Muscle of arm (tissue), 1 donor: ENCODE measurements at regions not wholly inside any gene's neighbourhood (a gene's known extent, or its start where the extent isn't known, plus 50 kb on each side); places are given as distances from the start of the nearest gene placed in this dataset.
"Not testable (repeated sequence)": the region's sequence is repeated elsewhere in the genome, so short reads cannot be mapped to it uniquely, and the experiment has no call there.

Experiments used
- DNase-seq: peaks from one replicate; pipeline ENCODE4 v3.0.0-alpha.2; 2013

GRCh38 chr7:96770758-96771157 lies 61.1 kb upstream of the SEM1 start:
- DNase-seq, result no peak

- no peak for DNase-seq
Measured at GRCh38 chr7:96772139-96772694, 62.6 kb upstream of the SEM1 start.

GRCh38 chr7:96773483-96773882 lies 63.8 kb upstream of the SEM1 start:
- DNase-seq, result no peak

- no peak for DNase-seq
Measured at GRCh38 chr7:96774358-96774757, 64.7 kb upstream of the SEM1 start.

- DNase-seq, result no peak
Measured at GRCh38 chr7:96775046-96775445, 65.4 kb upstream of the SEM1 start.

GRCh38 chr7:96778263-96778662 lies 68.6 kb upstream of the SEM1 start:
- no peak for DNase-seq

- DNase-seq, result no peak
Measured at GRCh38 chr7:96781919-96782318, 72.3 kb upstream of the SEM1 start.

- not testable (repeated sequence) for DNase-seq
Measured at GRCh38 chr7:96782686-96783298, 73.1 kb upstream of the SEM1 start.

- no peak for DNase-seq
Measured at GRCh38 chr7:96784597-96784996, 75.0 kb upstream of the SEM1 start.

- peak; percentile 0 for DNase-seq
Measured at GRCh38 chr7:96786261-96786997, 76.8 kb upstream of the SEM1 start.

GRCh38 chr7:96786998-96787395 lies 77.4 kb upstream of the SEM1 start:
- DNase-seq, result no peak

- no peak for DNase-seq
Measured at GRCh38 chr7:96789914-96790313, 80.3 kb upstream of the SEM1 start.

- DNase-seq, result no peak
Measured at GRCh38 chr7:96792115-96792514, 82.5 kb upstream of the SEM1 start.

- no peak for DNase-seq
Measured at GRCh38 chr7:96794063-96794462, 84.4 kb upstream of the SEM1 start.

GRCh38 chr7:96800122-96800521 lies 90.5 kb upstream of the SEM1 start:
- no peak for DNase-seq

- no peak for DNase-seq
Measured at GRCh38 chr7:96800824-96801223, 91.2 kb upstream of the SEM1 start.

GRCh38 chr7:96819111-96819700 lies 109.6 kb upstream of the SEM1 start:
- no peak for DNase-seq

- DNase-seq, result not testable (repeated sequence)
Measured at GRCh38 chr7:96821131-96821530, 111.5 kb upstream of the SEM1 start.

GRCh38 chr7:96822824-96823223 lies 113.2 kb upstream of the SEM1 start:
- no peak for DNase-seq

- no peak for DNase-seq
Measured at GRCh38 chr7:96823274-96823673, 113.6 kb upstream of the SEM1 start.

- no peak for DNase-seq
Measured at GRCh38 chr7:96824686-96825085, 115.0 kb upstream of the SEM1 start.

- DNase-seq, result no peak
Measured at GRCh38 chr7:96825285-96825684, 115.6 kb upstream of the SEM1 start.

- DNase-seq, result no peak
Measured at GRCh38 chr7:96826089-96826488, 116.4 kb upstream of the SEM1 start.
